DMS153 treated with DMSO at 0.1 percent for 48 hours (cell line): ENCODE measurements at regions not wholly inside any gene's neighbourhood (a gene's known extent, or its start where the extent isn't known, plus 50 kb on each side); places are given as distances from the start of the nearest gene placed in this dataset.
"Not testable (repeated sequence)": the region's sequence is repeated elsewhere in the genome, so short reads cannot be mapped to it uniquely, and the experiment has no call there.

Source experiments
- DNase-seq: peaks from one replicate; lab custom pipeline; 2025; ENCODE audit not compliant: unreplicated experiment; lab: John Stamatoyannopoulos, UW

DNA sequence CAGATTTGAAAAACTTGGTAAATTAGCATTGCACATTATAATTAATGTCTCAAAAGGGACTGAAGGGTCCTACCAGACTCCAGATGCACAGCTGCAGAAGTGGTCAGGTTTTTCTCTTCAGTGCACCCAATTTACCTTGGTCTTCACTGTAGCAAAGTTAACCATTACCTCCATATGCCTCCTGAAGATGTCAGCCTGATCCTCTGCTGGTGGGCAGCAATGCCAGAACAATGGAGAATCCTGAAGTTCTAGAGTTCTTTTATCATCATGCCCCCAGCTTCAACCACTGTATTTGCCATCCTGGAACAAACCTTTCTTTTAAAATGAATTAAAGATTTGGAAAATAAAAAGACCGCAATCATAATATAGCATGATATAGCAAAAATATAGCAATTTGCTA is 1774.8 kb upstream of the CELF4 start:
- DNase-seq, result no peak

DNA sequence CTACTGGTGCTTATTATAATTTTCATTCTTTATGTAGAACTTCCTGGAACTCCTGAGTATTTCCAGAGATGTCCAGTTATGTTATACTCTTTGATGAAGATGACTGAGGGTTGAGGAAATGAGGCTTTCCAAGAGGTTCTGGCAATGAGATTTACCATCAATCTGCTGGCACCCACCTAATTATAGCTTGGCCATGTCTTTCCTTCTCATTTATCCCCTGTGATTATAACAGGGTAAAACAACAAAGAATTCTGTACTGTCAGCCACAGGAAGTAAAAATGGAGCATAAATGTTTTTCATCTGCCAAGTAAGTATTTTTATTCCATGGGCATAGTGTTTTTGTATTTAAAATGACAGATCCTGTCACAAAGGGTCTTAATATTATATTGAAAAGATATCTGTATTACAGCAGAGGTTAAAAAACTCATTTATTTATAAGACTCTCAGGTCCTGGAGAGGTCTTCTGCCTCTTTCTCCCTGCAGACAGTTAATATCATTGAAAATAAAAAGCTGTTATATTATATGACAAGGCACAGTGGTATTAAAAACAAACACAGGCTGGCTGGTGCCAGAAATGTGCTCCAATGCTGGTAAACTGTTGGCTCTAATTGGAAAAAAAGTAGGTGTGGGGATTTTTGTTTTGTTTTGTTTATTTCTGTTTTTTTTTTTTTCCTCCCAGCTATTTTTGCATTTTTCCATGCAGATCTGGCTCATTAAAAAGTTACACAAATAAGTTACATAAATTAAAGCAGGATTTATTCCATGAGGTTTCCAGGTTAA is 1764.1 kb upstream of the CELF4 start:
- no peak for DNase-seq

DNA sequence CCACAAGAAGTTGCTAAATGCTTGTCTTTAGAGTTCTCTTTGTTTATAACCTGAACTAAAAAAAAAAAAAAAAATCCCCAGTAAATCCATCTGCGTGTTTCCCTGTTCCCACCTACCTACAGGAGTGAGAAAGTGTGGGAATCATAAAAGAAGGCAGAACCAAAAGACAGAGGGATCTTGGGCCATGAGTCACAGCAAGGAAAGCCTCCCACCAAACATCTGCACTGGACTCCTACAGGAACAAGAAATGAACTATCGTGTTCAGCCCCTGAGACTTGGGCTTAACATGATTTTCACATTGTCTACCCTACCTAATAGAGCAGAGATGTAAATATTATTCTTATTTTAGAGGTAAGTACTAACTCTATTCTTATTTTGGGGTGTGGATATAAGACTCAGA is 1761.2 kb upstream of the CELF4 start:
- DNase-seq, result no peak

DNA sequence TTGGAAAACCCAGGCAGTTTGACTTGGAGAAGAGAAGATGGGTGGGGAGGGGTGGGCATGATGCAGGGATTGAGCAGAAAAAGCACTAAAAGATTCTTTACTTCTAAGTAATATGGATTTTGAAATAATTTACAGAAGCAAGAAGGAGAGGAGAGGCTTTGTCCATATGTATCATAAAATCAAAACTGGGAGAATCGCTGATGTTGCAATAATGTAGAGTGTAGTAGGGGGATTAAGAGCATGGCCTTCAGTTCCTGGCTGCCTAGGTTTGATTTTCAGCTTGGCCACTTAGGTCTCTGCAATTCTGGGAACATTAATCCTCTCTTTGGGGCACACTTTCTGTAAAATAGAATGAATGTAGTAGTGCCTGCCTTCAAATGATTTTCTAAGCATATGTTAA is 1760.4 kb upstream of the CELF4 start:
- DNase-seq, result no peak

DNA sequence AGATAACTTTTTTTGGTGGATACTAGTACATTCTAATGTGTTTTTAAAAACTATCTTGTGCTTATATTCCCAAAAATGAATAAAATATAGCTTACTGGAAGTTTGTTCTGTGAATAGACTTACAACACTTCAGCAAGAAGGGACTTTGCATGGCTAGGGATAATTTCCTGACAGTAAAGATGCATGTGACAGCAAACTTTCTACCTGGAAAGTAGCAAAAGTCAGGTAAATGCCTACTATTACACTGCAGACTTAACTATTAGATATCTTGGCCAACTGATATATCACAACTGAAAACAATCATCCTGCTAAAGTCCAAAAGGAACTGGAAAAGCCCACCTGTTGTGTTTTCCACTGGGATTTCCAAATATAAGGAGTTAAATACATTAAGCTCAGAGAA is 1753.5 kb upstream of the CELF4 start:
- DNase-seq, result no peak

- no peak for DNase-seq
These were observed 1752.9 kb upstream of the CELF4 start for GRCh38 chr18:39318462-39318861.

DNA sequence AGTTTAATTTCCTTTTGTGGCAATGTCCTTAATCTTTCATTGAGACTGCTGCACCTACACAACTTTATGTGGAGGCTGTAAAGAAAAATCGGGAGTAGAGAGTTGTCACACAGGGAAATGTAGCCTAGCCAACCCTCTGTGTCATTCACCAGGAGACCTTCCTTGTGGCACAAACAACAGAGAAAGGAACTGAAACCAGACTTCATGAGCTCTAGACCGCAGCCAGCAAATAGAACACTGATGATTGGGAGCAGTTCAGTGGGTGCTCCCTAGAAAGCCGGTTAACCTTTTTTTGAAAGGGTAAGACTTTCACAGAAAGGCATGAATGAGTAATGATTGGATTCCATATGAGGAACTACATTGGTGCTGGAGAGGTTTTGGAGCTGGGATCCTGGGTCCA is 1752.4 kb upstream of the CELF4 start:
- DNase-seq, result no peak

DNA sequence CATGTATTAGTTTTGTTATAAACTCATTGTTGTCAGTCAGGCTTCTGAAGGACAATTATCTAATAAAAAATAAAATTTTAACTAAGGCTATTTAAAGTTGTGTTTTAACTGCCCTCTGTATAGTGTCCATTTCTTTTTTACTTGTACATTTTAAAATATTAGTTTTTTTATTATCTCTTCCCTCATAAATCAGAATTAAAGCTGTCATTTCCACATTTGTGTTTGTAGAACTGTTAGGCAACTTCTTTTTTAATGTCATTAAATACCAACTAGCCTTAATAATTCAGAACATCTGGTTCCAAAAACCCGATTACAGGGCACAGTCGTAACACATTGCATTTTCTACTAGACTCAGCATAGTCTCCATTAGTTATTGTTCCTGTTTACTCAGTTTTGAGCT is 1749.0 kb upstream of the CELF4 start:
- DNase-seq, result no peak

DNA sequence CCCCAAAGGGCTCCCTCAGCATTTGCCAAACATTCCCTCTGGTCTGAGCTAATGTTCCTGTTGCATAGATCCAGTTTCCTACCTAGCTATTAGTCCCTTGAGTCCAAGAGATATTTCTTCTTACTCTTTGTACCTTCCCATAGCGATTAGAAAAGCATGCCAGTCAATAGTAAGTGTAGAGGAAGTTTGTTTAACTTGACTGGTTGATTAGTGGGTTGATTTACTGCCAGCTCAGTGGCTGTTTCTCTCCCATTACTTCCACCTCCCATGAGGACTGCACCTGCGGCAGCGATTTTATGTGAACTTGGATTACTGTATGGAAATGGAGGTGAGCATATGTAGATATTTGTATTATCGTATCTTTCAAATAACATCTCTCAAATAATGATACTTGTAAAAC is 1748.4 kb upstream of the CELF4 start:
- DNase-seq, result peak; percentile 86

- no peak for DNase-seq
These were observed 1745.6 kb upstream of the CELF4 start for GRCh38 chr18:39311111-39311712.

DNA sequence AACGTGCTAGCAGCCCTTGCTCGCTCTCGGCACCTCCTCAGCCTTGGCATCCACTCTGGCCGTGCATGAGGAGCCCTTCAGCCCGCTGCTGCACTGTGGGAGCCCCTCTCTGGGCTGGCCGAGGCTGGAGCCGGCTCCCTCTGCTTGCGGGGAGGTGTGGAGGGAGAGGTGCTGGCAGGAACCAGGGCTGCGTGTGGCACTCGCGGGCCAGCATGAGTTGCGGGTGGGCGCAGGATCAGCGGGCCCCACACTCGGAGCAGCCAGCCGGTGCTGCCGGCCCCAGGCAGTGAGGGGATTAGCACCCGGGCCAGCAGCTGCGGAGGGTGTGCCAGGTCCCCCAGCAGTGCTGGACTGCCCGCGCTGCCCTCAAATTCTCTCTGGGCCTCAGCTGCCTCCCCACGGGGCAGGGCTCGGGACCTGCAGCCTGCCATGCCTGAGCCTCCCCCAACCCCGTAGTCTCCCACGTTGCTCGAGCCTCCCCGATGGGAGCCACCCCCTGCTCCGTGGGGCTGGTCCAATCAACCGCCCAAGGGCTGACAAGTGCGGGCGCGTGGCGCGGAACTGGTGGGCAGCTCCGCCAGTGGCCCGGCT is 1743.4 kb upstream of the CELF4 start:
- not testable (repeated sequence) for DNase-seq

DNA sequence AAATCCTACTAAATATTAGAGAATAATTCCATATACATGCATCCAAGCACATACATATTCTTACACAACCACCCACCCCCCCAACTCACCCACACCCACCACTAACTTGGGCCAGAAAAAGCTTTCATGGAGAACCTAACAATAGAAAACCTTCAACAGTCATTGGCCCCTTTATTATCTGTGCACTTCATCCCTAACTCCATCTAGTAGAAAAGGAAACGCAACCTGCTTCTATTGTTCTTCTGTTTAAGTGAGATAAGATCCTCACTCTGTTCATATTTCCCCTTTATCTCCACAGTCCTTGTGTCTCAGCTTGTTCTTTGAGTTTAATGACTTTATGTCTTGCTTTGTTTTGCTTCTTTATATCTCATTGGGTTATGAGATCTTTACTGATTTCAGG is 1740.2 kb upstream of the CELF4 start:
- DNase-seq, result no peak

GRCh38 chr18:39302481-39302880 is 1736.9 kb upstream of the CELF4 start:
- no peak for DNase-seq

- no peak for DNase-seq
These were observed 1733.6 kb upstream of the CELF4 start for GRCh38 chr18:39299152-39299551.

GRCh38 chr18:39297225-39297624 is 1731.6 kb upstream of the CELF4 start:
- no peak for DNase-seq

DNA sequence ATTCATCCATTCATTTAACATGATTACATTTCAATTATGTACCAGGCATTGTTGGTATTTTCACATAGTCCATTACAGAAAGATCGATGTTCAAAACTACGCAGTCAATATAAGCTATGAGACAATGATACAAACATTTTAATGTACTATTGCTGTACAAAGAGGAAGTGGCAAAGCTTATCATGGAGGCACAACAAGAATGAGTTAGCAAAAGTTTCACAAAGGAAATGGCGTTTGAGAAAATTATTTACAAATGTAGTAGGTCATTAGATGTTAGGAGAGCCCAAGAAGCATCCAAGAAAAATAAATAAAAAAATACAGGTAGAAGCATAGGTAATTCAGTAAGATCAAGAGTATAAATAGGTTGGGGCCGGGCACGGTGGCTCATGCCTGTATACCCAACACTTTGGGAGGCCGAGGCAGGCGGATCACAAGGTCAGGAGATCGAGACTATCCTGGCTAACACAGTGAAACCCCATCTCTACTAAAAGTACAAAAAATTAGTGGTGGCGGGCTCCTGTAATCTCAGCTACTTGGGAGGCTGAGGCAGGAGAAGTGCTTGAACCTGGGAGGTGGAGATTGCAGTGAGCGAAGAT is 1730.8 kb upstream of the CELF4 start:
- no peak for DNase-seq

GRCh38 chr18:39276764-39277163 is 1711.2 kb upstream of the CELF4 start:
- no peak for DNase-seq

DNA sequence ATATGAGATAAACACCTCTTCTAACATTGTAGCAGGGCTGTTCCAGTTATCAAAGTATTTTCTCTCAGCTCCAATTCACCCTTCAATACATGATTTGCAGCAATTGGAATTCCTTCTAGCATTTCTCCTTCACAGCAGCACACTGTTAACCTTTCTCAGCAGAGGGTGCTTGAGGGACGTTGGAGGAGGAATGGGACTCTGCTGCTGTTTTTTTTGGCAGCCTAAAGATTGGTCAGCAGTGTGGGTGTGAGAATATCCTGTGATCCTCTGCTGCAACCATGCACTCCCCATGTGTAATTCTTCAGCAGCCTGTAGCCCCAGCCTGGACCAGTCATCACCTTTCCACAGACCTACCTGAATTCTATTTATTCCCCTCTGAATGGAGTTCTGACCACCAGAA is 1708.9 kb upstream of the CELF4 start:
- DNase-seq, result no peak

- no peak for DNase-seq
These were observed 1706.6 kb upstream of the CELF4 start for GRCh38 chr18:39272230-39272629.

- no peak for DNase-seq
These were observed 1706.1 kb upstream of the CELF4 start for GRCh38 chr18:39271654-39272053.

DNA sequence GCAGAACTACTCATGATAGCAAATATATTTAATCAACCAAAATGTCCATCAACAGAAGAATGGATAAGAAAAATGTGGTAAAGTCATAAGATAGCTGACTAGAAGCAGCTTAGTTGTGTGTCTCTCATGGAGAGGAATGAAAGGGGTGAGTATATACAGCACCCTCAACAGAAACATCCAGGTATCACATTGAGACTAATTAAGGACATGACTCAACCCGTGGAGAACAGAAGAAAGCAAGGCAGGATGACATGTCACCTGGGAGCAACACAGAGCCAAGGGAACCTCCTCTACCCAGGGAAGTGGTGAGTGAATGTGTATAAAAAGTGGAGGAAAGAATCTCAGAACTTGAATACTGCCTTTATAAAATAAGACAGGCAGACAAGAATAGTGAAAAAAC is 1695.0 kb upstream of the CELF4 start:
- no peak for DNase-seq

DNA sequence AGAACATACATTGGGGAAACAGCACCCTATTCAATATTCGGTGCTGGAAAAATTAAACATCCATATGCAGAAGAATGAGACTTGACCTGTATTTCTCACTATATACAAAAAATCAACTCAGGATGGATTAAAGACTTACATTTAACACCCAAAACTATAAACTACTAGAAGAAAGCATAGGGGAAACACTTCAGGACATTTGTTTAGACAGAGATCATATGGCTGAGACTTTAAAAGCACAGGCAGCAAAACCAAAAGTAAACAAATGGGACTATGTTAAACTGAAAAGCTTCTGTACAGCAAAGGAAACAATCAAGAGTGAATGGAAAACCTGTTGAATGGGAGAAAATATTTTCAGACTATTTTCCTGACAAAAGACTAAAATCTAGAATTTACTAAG is 1694.1 kb upstream of the CELF4 start:
- DNase-seq, result peak; percentile 18
